OCI-LY1 (cell line): ENCODE measurements at regions not wholly inside any gene's neighbourhood (a gene's known extent, or its start where the extent isn't known, plus 50 kb on each side); places are given as distances from the start of the nearest gene placed in this dataset.

Source experiments
- EZH2 ChIP-seq: fragments of 200-600 bp; sonication (generic), shearing (Covaris generic); IDR thresholded peaks from 2 replicates; pipeline ENCODE4 v1.8.0; 2017; ENCODE audit warnings: borderline replicate concordance, mixed run types, mild to moderate bottlenecking, antibody characterized with exemption, low read length, moderate library complexity, mixed read lengths
- TF ChIP-seq, protein P1 (sequence below): fragments of 200-600 bp; sonication (generic), shearing (Covaris generic); IDR thresholded peaks from 2 replicates; pipeline ENCODE4 v1.5.1; 2017; ENCODE audit warnings: mild to moderate bottlenecking, antibody characterized with exemption, low read length, moderate library complexity, mixed read lengths

DNA sequence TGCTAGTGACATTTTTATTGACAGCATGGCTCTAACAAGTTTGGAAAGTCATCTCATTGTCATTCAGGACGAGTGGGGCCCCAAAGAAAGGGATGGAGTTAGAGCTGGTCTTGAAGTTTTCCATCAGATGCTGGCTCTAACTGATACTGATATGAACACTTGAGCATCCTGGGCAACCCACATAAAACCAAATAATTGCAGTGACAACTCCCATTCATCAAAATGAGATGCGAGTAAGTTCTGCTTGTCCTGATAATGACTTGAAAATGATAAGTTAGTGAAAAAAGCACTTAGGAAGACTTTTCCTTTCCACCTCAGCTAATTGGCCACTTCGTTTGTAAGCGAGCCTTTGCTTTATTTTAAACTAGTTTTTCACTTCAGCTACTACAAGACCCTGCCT is 147.6 kb downstream of the SP3 start:
- TF ChIP-seq, protein P1, sequence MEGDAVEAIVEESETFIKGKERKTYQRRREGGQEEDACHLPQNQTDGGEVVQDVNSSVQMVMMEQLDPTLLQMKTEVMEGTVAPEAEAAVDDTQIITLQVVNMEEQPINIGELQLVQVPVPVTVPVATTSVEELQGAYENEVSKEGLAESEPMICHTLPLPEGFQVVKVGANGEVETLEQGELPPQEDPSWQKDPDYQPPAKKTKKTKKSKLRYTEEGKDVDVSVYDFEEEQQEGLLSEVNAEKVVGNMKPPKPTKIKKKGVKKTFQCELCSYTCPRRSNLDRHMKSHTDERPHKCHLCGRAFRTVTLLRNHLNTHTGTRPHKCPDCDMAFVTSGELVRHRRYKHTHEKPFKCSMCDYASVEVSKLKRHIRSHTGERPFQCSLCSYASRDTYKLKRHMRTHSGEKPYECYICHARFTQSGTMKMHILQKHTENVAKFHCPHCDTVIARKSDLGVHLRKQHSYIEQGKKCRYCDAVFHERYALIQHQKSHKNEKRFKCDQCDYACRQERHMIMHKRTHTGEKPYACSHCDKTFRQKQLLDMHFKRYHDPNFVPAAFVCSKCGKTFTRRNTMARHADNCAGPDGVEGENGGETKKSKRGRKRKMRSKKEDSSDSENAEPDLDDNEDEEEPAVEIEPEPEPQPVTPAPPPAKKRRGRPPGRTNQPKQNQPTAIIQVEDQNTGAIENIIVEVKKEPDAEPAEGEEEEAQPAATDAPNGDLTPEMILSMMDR: no peak
- TF ChIP-seq EZH2: no peak
